Stimulated activated CD4-positive, alpha-beta T cell treated with anti-CD3 and anti-CD28 coated beads, Interleukin-1b, Interleukin-23, amount 100 ng/mL, for 4 hours (primary cell): ENCODE measurements at regions not wholly inside any gene's neighbourhood (a gene's known extent, or its start where the extent isn't known, plus 50 kb on each side); places are given as distances from the start of the nearest gene placed in this dataset.

ENCODE experiments used
- DNase-seq, 2 donors: peaks; one replicate each; pipeline ENCODE4 v3.0.0-alpha.2; 2020; ENCODE audit warnings: low read depth in 2 of 2

- DNase-seq, result no peak
These were observed 358.6 kb downstream of the RBM43 start for GRCh38 chr2:150903055-150903454.

GRCh38 chr2:150900913-150901312 lies 360.8 kb downstream of the RBM43 start:
- no peak for DNase-seq

- no peak for DNase-seq
These were observed 365.7 kb downstream of the RBM43 start for GRCh38 chr2:150895968-150896367.

- DNase-seq, result no peak
These were observed 372.5 kb downstream of the RBM43 start for GRCh38 chr2:150889141-150889540.

- DNase-seq, result no peak
These were observed 373.3 kb downstream of the RBM43 start for GRCh38 chr2:150888337-150888736.

GRCh38 chr2:150887926-150888325 lies 373.7 kb downstream of the RBM43 start:
- no peak for DNase-seq

- no peak for DNase-seq
These were observed 375.8 kb downstream of the RBM43 start for GRCh38 chr2:150885774-150886386.

- no peak for DNase-seq
These were observed 376.4 kb downstream of the RBM43 start for GRCh38 chr2:150885236-150885635.

- no peak for DNase-seq
These were observed 378.1 kb downstream of the RBM43 start for GRCh38 chr2:150883613-150883895.

- no peak for DNase-seq
These were observed 378.7 kb downstream of the RBM43 start for GRCh38 chr2:150882751-150883612.

GRCh38 chr2:150880986-150881385 lies 380.7 kb downstream of the RBM43 start:
- no peak for DNase-seq

GRCh38 chr2:150878356-150878755 lies 383.3 kb downstream of the RBM43 start:
- no peak for DNase-seq

GRCh38 chr2:150876251-150876950 lies 385.3 kb downstream of the RBM43 start:
- no peak for DNase-seq

- DNase-seq, result no peak
These were observed 385.9 kb upstream of the RND3 start for GRCh38 chr2:150873396-150873772.

GRCh38 chr2:150872756-150873395 lies 385.4 kb upstream of the RND3 start:
- DNase-seq, result no peak

- no peak for DNase-seq
These were observed 379.0 kb upstream of the RND3 start for GRCh38 chr2:150866431-150866830.

GRCh38 chr2:150863691-150864090 lies 376.2 kb upstream of the RND3 start:
- DNase-seq, result no peak

GRCh38 chr2:150860301-150860700 lies 372.8 kb upstream of the RND3 start:
- DNase-seq, result no peak

- DNase-seq, result no peak
These were observed 372.4 kb upstream of the RND3 start for GRCh38 chr2:150859877-150860276.

GRCh38 chr2:150859162-150859561 lies 371.7 kb upstream of the RND3 start:
- DNase-seq, result no peak

- no peak for DNase-seq
These were observed 370.9 kb upstream of the RND3 start for GRCh38 chr2:150858382-150858781.

GRCh38 chr2:150856596-150857281 lies 369.3 kb upstream of the RND3 start:
- DNase-seq, result no peak
